ENCODE measurements at regions not wholly inside any gene's neighbourhood (a gene's known extent, or its start where the extent isn't known, plus 50 kb on each side); places are given as distances from the start of the nearest gene placed in this dataset.
"Not testable (repeated sequence)": the region's sequence is repeated elsewhere in the genome, so short reads cannot be mapped to it uniquely, and the experiment has no call there.

DNA sequence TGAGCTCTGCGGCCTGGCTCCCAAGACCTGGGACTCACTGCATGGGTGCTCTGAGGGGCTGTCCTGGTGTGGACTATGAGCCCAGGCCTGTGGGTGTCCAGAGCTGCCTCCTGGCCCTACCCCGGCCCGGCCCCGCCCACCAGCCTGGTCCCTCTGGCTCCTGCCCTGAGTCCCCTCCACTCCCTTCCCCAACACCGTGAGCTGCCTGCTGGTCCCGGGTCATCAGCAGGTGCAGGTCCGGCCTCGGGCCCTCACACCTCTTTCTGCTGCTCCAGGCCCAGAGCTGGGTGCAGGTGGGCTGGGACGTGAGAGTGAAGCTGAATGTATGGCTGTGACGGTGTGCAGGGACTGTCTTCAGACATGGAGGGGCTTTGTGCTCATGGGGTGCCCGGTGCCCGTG is 193.7 kb downstream of the TMEM121 start:
- not testable (repeated sequence) for DNase-seq (ENCODE audit: low spot score); H3K27me3 Mint-ChIP-seq (ENCODE audit: insufficient read depth, low read depth, poor library complexity); H3K27me3 ChIP-seq (ENCODE audit: insufficient read depth); H3K4me1 ChIP-seq (ENCODE audit: insufficient read depth); H4K20me1 ChIP-seq (replicated peaks; ENCODE audit: insufficient read depth); H3F3A ChIP-seq (replicated peaks; ENCODE audit: low read depth); ATAC-seq; H3K36me3 ChIP-seq (ENCODE audit: insufficient read depth); H3K27ac ChIP-seq (ENCODE audit: low read depth); H3K4me3 Mint-ChIP-seq; H3K4me3 ChIP-seq; H3K9me2 ChIP-seq (ENCODE audit: insufficient read depth); H3K79me2 ChIP-seq (replicated peaks; ENCODE audit: insufficient read depth); H3K4me2 ChIP-seq; H2AFZ ChIP-seq; H3K27ac Mint-ChIP-seq; H3K4me1 Mint-ChIP-seq
- H3K9me3 Mint-ChIP-seq: peaks cover 46% of the 10 kb centered on the region
- H3K36me3 Mint-ChIP-seq (ENCODE audit: low read depth): peaks cover 11% of the 10 kb centered on the region

- not testable (repeated sequence) for ATAC-seq; H4K20me1 ChIP-seq (replicated peaks; ENCODE audit: insufficient read depth); H3K27me3 Mint-ChIP-seq (ENCODE audit: insufficient read depth, low read depth, poor library complexity); H3F3A ChIP-seq (replicated peaks; ENCODE audit: low read depth); H3K9me2 ChIP-seq (ENCODE audit: insufficient read depth); H3K36me3 ChIP-seq (ENCODE audit: insufficient read depth); H3K27ac ChIP-seq (ENCODE audit: low read depth); DNase-seq (ENCODE audit: low spot score); H3K4me3 Mint-ChIP-seq; H3K4me1 ChIP-seq (ENCODE audit: insufficient read depth); H3K4me2 ChIP-seq; H3K4me3 ChIP-seq; H3K4me1 Mint-ChIP-seq; H3K27ac Mint-ChIP-seq; H3K27me3 ChIP-seq (ENCODE audit: insufficient read depth); H3K79me2 ChIP-seq (replicated peaks; ENCODE audit: insufficient read depth); H2AFZ ChIP-seq
- Mint-ChIP-seq H3K36me3 (ENCODE audit: low read depth) (peaks cover 11% of the 10 kb centered on the region), H3K9me3 (peaks cover 51% of the 10 kb centered on the region)
Measured at GRCh38 chr14:105720852-105721601, 194.6 kb downstream of the TMEM121 start.

DNA sequence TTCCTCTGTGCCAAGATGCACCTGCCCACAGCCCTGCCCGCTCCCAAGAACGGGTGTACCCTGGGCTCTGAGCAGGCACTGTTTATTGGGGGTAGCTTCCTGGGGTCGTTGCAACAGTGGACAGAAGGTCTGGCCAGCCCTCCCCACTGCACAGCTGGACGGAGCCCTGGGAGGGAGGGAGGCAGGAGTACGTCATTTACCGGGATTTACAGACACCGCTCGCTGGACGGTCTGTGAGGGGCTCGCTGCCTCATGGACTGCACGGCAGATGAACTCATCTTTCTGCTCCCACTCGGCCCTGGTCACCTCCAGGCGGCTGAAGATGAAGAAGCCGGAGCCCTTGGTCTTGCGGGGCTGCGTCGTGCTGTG is 195.2 kb downstream of the TMEM121 start:
- not testable (repeated sequence) for H3K27me3 ChIP-seq (ENCODE audit: insufficient read depth); H2AFZ ChIP-seq; H3K27ac ChIP-seq (ENCODE audit: low read depth); H3F3A ChIP-seq (replicated peaks; ENCODE audit: low read depth); H3K27ac Mint-ChIP-seq; H3K4me2 ChIP-seq; H3K4me3 Mint-ChIP-seq; H3K9me2 ChIP-seq (ENCODE audit: insufficient read depth); H3K4me1 Mint-ChIP-seq; H3K4me3 ChIP-seq; ATAC-seq; H3K36me3 ChIP-seq (ENCODE audit: insufficient read depth); H3K79me2 ChIP-seq (replicated peaks; ENCODE audit: insufficient read depth); DNase-seq (ENCODE audit: low spot score); H4K20me1 ChIP-seq (replicated peaks; ENCODE audit: insufficient read depth); H3K4me1 ChIP-seq (ENCODE audit: insufficient read depth); H3K27me3 Mint-ChIP-seq (ENCODE audit: insufficient read depth, low read depth, poor library complexity)
- Mint-ChIP-seq H3K36me3 (ENCODE audit: low read depth) (peaks cover 11% of the 10 kb centered on the region), H3K9me3 (peaks cover 51% of the 10 kb centered on the region)

GRCh38 chr14:105721996-105722709 is 195.8 kb downstream of the TMEM121 start:
- H3K27me3 ChIP-seq (ENCODE audit: insufficient read depth); H4K20me1 ChIP-seq (replicated peaks; ENCODE audit: insufficient read depth); H3K27ac Mint-ChIP-seq; H3K4me1 Mint-ChIP-seq; H3K27ac ChIP-seq (ENCODE audit: low read depth); H3K4me3 Mint-ChIP-seq; H3K4me1 ChIP-seq (ENCODE audit: insufficient read depth); ATAC-seq; H3F3A ChIP-seq (replicated peaks; ENCODE audit: low read depth); H3K4me2 ChIP-seq; H2AFZ ChIP-seq; H3K9me2 ChIP-seq (ENCODE audit: insufficient read depth); H3K36me3 ChIP-seq (ENCODE audit: insufficient read depth); H3K27me3 Mint-ChIP-seq (ENCODE audit: insufficient read depth, low read depth, poor library complexity); H3K79me2 ChIP-seq (replicated peaks; ENCODE audit: insufficient read depth); DNase-seq (ENCODE audit: low spot score); H3K4me3 ChIP-seq: not testable (repeated sequence)
- Mint-ChIP-seq H3K36me3 (ENCODE audit: low read depth) (peaks cover 13% of the 10 kb centered on the region), H3K9me3 (peaks cover 55% of the 10 kb centered on the region)

GRCh38 chr14:105723271-105723670 is 196.9 kb downstream of the TMEM121 start:
- H3K4me2 ChIP-seq; H3K36me3 ChIP-seq (ENCODE audit: insufficient read depth); H3K4me3 Mint-ChIP-seq; H3K27me3 Mint-ChIP-seq (ENCODE audit: insufficient read depth, low read depth, poor library complexity); H3K27ac ChIP-seq (ENCODE audit: low read depth); H3K4me3 ChIP-seq; H3K27me3 ChIP-seq (ENCODE audit: insufficient read depth); H3K79me2 ChIP-seq (replicated peaks; ENCODE audit: insufficient read depth); H3K4me1 ChIP-seq (ENCODE audit: insufficient read depth); ATAC-seq; H4K20me1 ChIP-seq (replicated peaks; ENCODE audit: insufficient read depth); H2AFZ ChIP-seq; H3F3A ChIP-seq (replicated peaks; ENCODE audit: low read depth); DNase-seq (ENCODE audit: low spot score); H3K9me2 ChIP-seq (ENCODE audit: insufficient read depth); H3K4me1 Mint-ChIP-seq; H3K27ac Mint-ChIP-seq: not testable (repeated sequence)
- Mint-ChIP-seq H3K36me3 (ENCODE audit: low read depth) (peaks cover 13% of the 10 kb centered on the region), H3K9me3 (peaks cover 60% of the 10 kb centered on the region)

- not testable (repeated sequence) for H3K36me3 ChIP-seq (ENCODE audit: insufficient read depth); H3K27me3 Mint-ChIP-seq (ENCODE audit: insufficient read depth, low read depth, poor library complexity); H3K27me3 ChIP-seq (ENCODE audit: insufficient read depth); H3K4me3 ChIP-seq; H3K27ac Mint-ChIP-seq; H3K79me2 ChIP-seq (replicated peaks; ENCODE audit: insufficient read depth); H3K4me1 Mint-ChIP-seq; ATAC-seq; H3F3A ChIP-seq (replicated peaks; ENCODE audit: low read depth); H2AFZ ChIP-seq; H3K9me2 ChIP-seq (ENCODE audit: insufficient read depth); H3K27ac ChIP-seq (ENCODE audit: low read depth); DNase-seq (ENCODE audit: low spot score); H4K20me1 ChIP-seq (replicated peaks; ENCODE audit: insufficient read depth); H3K4me1 ChIP-seq (ENCODE audit: insufficient read depth); H3K4me2 ChIP-seq; H3K4me3 Mint-ChIP-seq
- Mint-ChIP-seq H3K9me3 (peaks cover 65% of the 10 kb centered on the region), H3K36me3 (ENCODE audit: low read depth) (peaks cover 15% of the 10 kb centered on the region)
Measured at GRCh38 chr14:105723776-105724175, 197.4 kb downstream of the TMEM121 start.
